ENCODE measurements at regions not wholly inside any gene's neighbourhood (a gene's known extent, or its start where the extent isn't known, plus 50 kb on each side); places are given as distances from the start of the nearest gene placed in this dataset.
A peak's percentile ranks its signal among the peaks of the same experiment; 100 is the strongest.

DNA sequence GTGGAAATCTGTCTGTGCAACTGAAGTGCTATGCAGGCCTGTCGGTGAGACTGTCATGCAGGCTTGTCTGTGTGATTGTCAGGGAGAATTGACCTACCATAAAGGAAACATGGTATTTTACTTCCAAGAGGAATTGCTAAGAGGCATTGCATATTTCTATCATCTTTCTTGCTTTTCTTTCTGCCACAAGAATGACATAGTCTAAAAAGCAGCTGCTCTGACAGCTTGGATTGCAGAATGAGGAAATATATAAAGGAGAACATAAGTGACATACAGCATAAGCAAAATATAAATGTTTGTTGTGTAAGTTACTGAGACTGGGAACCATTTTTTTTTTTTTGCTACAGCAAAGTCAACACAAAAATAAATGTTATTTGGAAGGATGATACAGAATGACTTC, 105.1 kb downstream of the MANEA start:
- H4K5ac ChIP-seq (ENCODE audit: insufficient read length, low read depth, low read length), result no peak overlapping the region
- no peak overlapping the region for H2BK15ac ChIP-seq (ENCODE audit: low read depth, low read length)
- no peak overlapping the region for H2BK120ac ChIP-seq (ENCODE audit: low read depth, low read length, poor library complexity, severe bottlenecking)
- H4K91ac ChIP-seq (ENCODE audit: insufficient read length, low read depth, low read length), result no peak overlapping the region
- Mint-ChIP-seq H3K27me3 (ENCODE audit: low read depth) (no peaks in the 10 kb centered on the region), H3K4me1 (peaks cover 26 to 32% of the 10 kb centered on the region in 2 experiments), H3K27ac (0 out of 7 replicates have a peak overlapping the region, but pooled peaks of 2 of the 3 experiments have one; percentile 51 to 56), H3K36me3 (ENCODE audit: insufficient read depth in 1 of 3, low read depth in 3 of 3) (no peaks in the 10 kb centered on the region), H3K4me3 (no peak overlapping the region), H3K9me3 (no peaks in the 10 kb centered on the region)
- H3K27ac ChIP-seq (ENCODE audit: insufficient read length, low read depth, low read length), result no peak overlapping the region
- no peak overlapping the region for H2AK5ac ChIP-seq (ENCODE audit: insufficient read length, low read length)
- H3K14ac ChIP-seq (ENCODE audit: insufficient read depth, low read length), result no peak overlapping the region
- H2BK12ac ChIP-seq (ENCODE audit: insufficient read length, low read depth, low read length), result no peak overlapping the region
- H3K23ac ChIP-seq (ENCODE audit: insufficient read length, low read depth, low read length), result no peak overlapping the region
- WGBS (ENCODE audit: extremely low coverage, insufficient read length, low lambda C conversion rate), result no CpG with 5 or more reads among the region's 1 CpG
- H3K4me2 ChIP-seq (ENCODE audit: insufficient read depth, insufficient read length, low read length), result no peak overlapping the region
- peaks cover 4% of the 10 kb centered on the region; the same call in 1 of the 2 replicates for H3K4me1 ChIP-seq (ENCODE audit: insufficient read depth, low read length)
- no peak overlapping the region for H3T11ph ChIP-seq (ENCODE audit: low read length)
- no peak overlapping the region for H2BK20ac ChIP-seq (ENCODE audit: low read depth, low read length, poor library complexity, severe bottlenecking)
- no peak overlapping the region for H4K8ac ChIP-seq (replicated peaks; ENCODE audit: insufficient read length, low read depth, low read length)
- no peak overlapping the region for H2BK5ac ChIP-seq (ENCODE audit: insufficient read length, low read length)
- no peaks in the 10 kb centered on the region for H3K79me1 ChIP-seq (ENCODE audit: insufficient read depth, low read depth, low read length, poor library complexity, severe bottlenecking)
- H3K79me2 ChIP-seq (ENCODE audit: insufficient read depth, low read length), result no peaks in the 10 kb centered on the region
- no peak for DNase-seq
- TF ChIP-seq, protein P1, sequence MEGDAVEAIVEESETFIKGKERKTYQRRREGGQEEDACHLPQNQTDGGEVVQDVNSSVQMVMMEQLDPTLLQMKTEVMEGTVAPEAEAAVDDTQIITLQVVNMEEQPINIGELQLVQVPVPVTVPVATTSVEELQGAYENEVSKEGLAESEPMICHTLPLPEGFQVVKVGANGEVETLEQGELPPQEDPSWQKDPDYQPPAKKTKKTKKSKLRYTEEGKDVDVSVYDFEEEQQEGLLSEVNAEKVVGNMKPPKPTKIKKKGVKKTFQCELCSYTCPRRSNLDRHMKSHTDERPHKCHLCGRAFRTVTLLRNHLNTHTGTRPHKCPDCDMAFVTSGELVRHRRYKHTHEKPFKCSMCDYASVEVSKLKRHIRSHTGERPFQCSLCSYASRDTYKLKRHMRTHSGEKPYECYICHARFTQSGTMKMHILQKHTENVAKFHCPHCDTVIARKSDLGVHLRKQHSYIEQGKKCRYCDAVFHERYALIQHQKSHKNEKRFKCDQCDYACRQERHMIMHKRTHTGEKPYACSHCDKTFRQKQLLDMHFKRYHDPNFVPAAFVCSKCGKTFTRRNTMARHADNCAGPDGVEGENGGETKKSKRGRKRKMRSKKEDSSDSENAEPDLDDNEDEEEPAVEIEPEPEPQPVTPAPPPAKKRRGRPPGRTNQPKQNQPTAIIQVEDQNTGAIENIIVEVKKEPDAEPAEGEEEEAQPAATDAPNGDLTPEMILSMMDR (conservative IDR thresholded peaks at IDR 0.05), result no peak
- H3K23me2 ChIP-seq (ENCODE audit: insufficient read length, low read depth, low read length, poor library complexity, severe bottlenecking), result no peaks in the 10 kb centered on the region
- no peak overlapping the region for H3K9ac ChIP-seq (ENCODE audit: extremely low read depth, insufficient read length, low read length)
- H3K27me3 ChIP-seq (ENCODE audit: insufficient read depth, low read length), result no peaks in the 10 kb centered on the region
- no peak overlapping the region for H3K4ac ChIP-seq (ENCODE audit: low read depth, low read length)
- H2AFZ ChIP-seq (ENCODE audit: low read length), result no peak overlapping the region
- no peak overlapping the region for H3K18ac ChIP-seq (ENCODE audit: insufficient read length, low read depth, low read length)
- H4K20me1 ChIP-seq (ENCODE audit: control insufficient read depth, insufficient read depth, insufficient read length), result no peaks in the 10 kb centered on the region
- no peaks in the 10 kb centered on the region for H3K9me3 ChIP-seq (ENCODE audit: control insufficient read depth, low read depth, low read length)
- no peak overlapping the region for H3K56ac ChIP-seq (ENCODE audit: insufficient read length, low read depth, low read length)
